Neural cell (in vitro differentiated cells): ENCODE measurements at regions not wholly inside any gene's neighbourhood (a gene's known extent, or its start where the extent isn't known, plus 50 kb on each side); places are given as distances from the start of the nearest gene placed in this dataset.

ENCODE experiments used
- H2AFZ ChIP-seq: fragments of 200-600, 300-800 bp; sonication (generic), shearing (Covaris generic); 2 replicates; pipeline ENCODE4 v1.6.0; 2014; ENCODE audit warnings: low read depth, mild to moderate bottlenecking, antibody characterized with exemption, low read length, moderate library complexity
- H3F3A ChIP-seq: fragments of 200-600 bp; shearing (Covaris generic); 2 replicates; pipeline ENCODE4 v1.6.1; 2016; ENCODE audit warnings: mild to moderate bottlenecking, moderate library complexity, mixed read lengths, antibody characterized with exemption, low read length; ENCODE audit not compliant: insufficient read depth, poor library complexity, severe bottlenecking
- H3K27ac ChIP-seq: fragments of 200-600, 300-800 bp; sonication (generic), shearing (Covaris generic); 2 replicates; pipeline ENCODE4 v1.5.1; 2014; ENCODE audit warnings: mild to moderate bottlenecking, low read length, moderate library complexity
- H3K27me3 ChIP-seq: fragments of 300-800, 200-600 bp; sonication (generic), shearing (Covaris generic); 2 replicates; pipeline ENCODE4 v1.6.0; 2014; ENCODE audit warnings: mild to moderate bottlenecking, low read depth, low read length, moderate library complexity; ENCODE audit not compliant: insufficient read depth
- H3K36me3 ChIP-seq: fragments of 300-800, 200-600 bp; sonication (generic), shearing (Covaris generic); 2 replicates; pipeline ENCODE4 v1.5.1; 2014; ENCODE audit warnings: mild to moderate bottlenecking, antibody characterized with exemption, low read length, moderate library complexity; ENCODE audit not compliant: insufficient read depth
- H3K4me2 ChIP-seq: fragments of 300-800, 200-600 bp; sonication (generic), shearing (Covaris generic); 2 replicates; pipeline ENCODE4 v1.6.0; 2014; ENCODE audit warnings: mild to moderate bottlenecking, low read length
- H3K4me3 ChIP-seq: fragments of 300-800, 200-600 bp; sonication (generic), shearing (Covaris generic); 2 replicates; pipeline ENCODE4 v1.5.1; 2014; ENCODE audit warnings: mild to moderate bottlenecking, low read length, moderate library complexity
- H3K79me2 ChIP-seq: fragments of 200-600 bp; shearing (Covaris generic); replicated peaks from 2 replicates; pipeline ENCODE4 v1.6.0; 2014; ENCODE audit warnings: mild to moderate bottlenecking, low read length, moderate library complexity; ENCODE audit not compliant: insufficient read depth
- H3K9ac ChIP-seq: fragments of 300-800, 200-600 bp; sonication (generic), shearing (Covaris generic); 2 replicates; pipeline ENCODE4 v1.6.1; 2016; ENCODE audit warnings: mild to moderate bottlenecking, low read length, mixed read lengths
- H3K9me2 ChIP-seq: fragments of 200-600 bp; shearing (Covaris generic); 2 replicates; pipeline ENCODE4 v1.6.1; 2016; ENCODE audit warnings: mild to moderate bottlenecking, low read length, mixed read lengths; ENCODE audit not compliant: insufficient read depth
- H3K9me3 ChIP-seq: fragments of 200-600, 300-800 bp; sonication (generic), shearing (Covaris generic); 2 replicates; pipeline ENCODE4 v1.6.1; 2016; ENCODE audit warnings: mild to moderate bottlenecking, mixed run types, low read length, moderate library complexity, mixed read lengths
- H4K20me1 ChIP-seq: fragments of 200-600 bp; shearing (Covaris generic); 2 replicates; pipeline ENCODE4 v1.6.1; 2016; ENCODE audit warnings: mild to moderate bottlenecking, mixed run types; ENCODE audit not compliant: insufficient read depth
- CTCF ChIP-seq: fragments of 450-650 bp; IDR thresholded peaks from 2 replicates; pipeline ENCODE4 v1.5.1; 2014; ENCODE audit warnings: antibody characterized with exemption, mild to moderate bottlenecking, moderate library complexity; ENCODE audit not compliant: poor library complexity, severe bottlenecking
- EP300 ChIP-seq: fragments of 450-650 bp; conservative IDR thresholded peaks from 2 replicates; pipeline ENCODE4 v1.6.1; 2014; ENCODE audit warnings: antibody characterized with exemption, mild to moderate bottlenecking, moderate library complexity; ENCODE audit not compliant: poor library complexity, severe bottlenecking
- EZH2 ChIP-seq: fragments of 200-600, 300-800 bp; shearing (Covaris generic), sonication (generic); IDR thresholded peaks from 2 replicates; pipeline ENCODE4 v1.6.1; 2014; ENCODE audit warnings: antibody characterized with exemption, low read length, borderline replicate concordance, mild to moderate bottlenecking; ENCODE audit not compliant: insufficient read depth, poor library complexity, severe bottlenecking
- MXI1 ChIP-seq: fragments of 450-650 bp; conservative IDR thresholded peaks from 2 replicates; pipeline ENCODE4 v1.6.1; 2014; ENCODE audit warnings: antibody characterized with exemption, mild to moderate bottlenecking; ENCODE audit not compliant: poor library complexity, severe bottlenecking
- POLR2AphosphoS5 ChIP-seq: IDR thresholded peaks from 2 replicates; pipeline ENCODE4 v1.6.1; 2012
- RAD21 ChIP-seq: fragments of 450-650 bp; conservative IDR thresholded peaks from 2 replicates; pipeline ENCODE4 v1.6.1; 2014; ENCODE audit warnings: antibody characterized with exemption, mild to moderate bottlenecking, moderate library complexity
- REST ChIP-seq: IDR thresholded peaks from 2 replicates; pipeline ENCODE4 v1.6.1; 2012; ENCODE audit warnings: borderline replicate concordance
- SMC3 ChIP-seq: fragments of 450-650 bp; conservative IDR thresholded peaks from 2 replicates; pipeline ENCODE4 v1.6.1; 2014; ENCODE audit warnings: antibody characterized with exemption, mild to moderate bottlenecking, moderate library complexity; ENCODE audit not compliant: poor library complexity
- TAF1 ChIP-seq: IDR thresholded peaks from 2 replicates; pipeline ENCODE4 v1.6.1; 2012; ENCODE audit warnings: low read depth

- no peak overlapping the region for H3K4me3 ChIP-seq
- peaks cover under 1% of the 10 kb centered on the region for H3K27me3 ChIP-seq
- H3K27ac ChIP-seq, result no peak overlapping the region
- no peaks in the 10 kb centered on the region for H3K9me3 ChIP-seq
- no peaks in the 10 kb centered on the region for H3K9me2 ChIP-seq
- H2AFZ ChIP-seq, result no peak overlapping the region
- H4K20me1 ChIP-seq, result no peaks in the 10 kb centered on the region
- no peak overlapping the region for H3K9ac ChIP-seq
- no peaks in the 10 kb centered on the region for H3F3A ChIP-seq
- H3K36me3 ChIP-seq, result no peaks in the 10 kb centered on the region
- H3K79me2 ChIP-seq, result no peaks in the 10 kb centered on the region
- TF ChIP-seq EZH2 (no peak), SMC3 (no peak), REST (no peak), MXI1 (no peak), TAF1 (no peak), POLR2AphosphoS5 (no peak), EP300 (no peak), RAD21 (no peak), CTCF (no peak)
- no peak overlapping the region for H3K4me2 ChIP-seq
Observed at GRCh38 chr20:55143601-55144000, 668.2 kb downstream of the DOK5 start.

GRCh38 chr20:55142932-55143331 lies 667.5 kb downstream of the DOK5 start:
- Histone ChIP-seq H3K9ac (no peak overlapping the region), H3K27me3 (no peaks in the 10 kb centered on the region), H3K9me2 (no peaks in the 10 kb centered on the region), H3K27ac (no peak overlapping the region), H3K79me2 (no peaks in the 10 kb centered on the region), H3F3A (no peaks in the 10 kb centered on the region), H3K4me2 (no peak overlapping the region), H2AFZ (no peak overlapping the region), H3K9me3 (no peaks in the 10 kb centered on the region), H3K36me3 (no peaks in the 10 kb centered on the region), H4K20me1 (no peaks in the 10 kb centered on the region), H3K4me3 (no peak overlapping the region)
- TF ChIP-seq REST, result no peak
- no peak for TF ChIP-seq CTCF
- no peak for TF ChIP-seq TAF1
- TF ChIP-seq SMC3, result no peak
- TF ChIP-seq POLR2AphosphoS5, result no peak
- TF ChIP-seq RAD21, result no peak
- no peak for TF ChIP-seq MXI1
- no peak for TF ChIP-seq EP300
- no peak for TF ChIP-seq EZH2
